Natural killer cell (primary cell): ENCODE measurements at regions not wholly inside any gene's neighbourhood (a gene's known extent, or its start where the extent isn't known, plus 50 kb on each side); places are given as distances from the start of the nearest gene placed in this dataset.

ENCODE experiments used
- ATAC-seq, 3 donors: fragments of 150-1000 bp in 2 of 3; fragments of 200-7000 bp in 1 of 3; cut with Tn5 transposase; 1 replicate in 1 of 3; 2 replicates in 2 of 3; pipeline ENCODE4 v1.10.0; 2021; ENCODE audit warnings: mild to moderate bottlenecking in 2 of 3, moderate library complexity in 2 of 3
- DNase-seq, 2 donors: peaks; one replicate each; pipeline versions ENCODE4 v3.0.0 to v3.0.0-alpha.2; 2013 to 2021; ENCODE audit warnings: mixed read lengths in 1 of 2
- H3K27ac ChIP-seq: one replicate; pipeline ENCODE4 v1.5.1; 2013; ENCODE audit warnings: mild to moderate bottlenecking, low read length
- H3K27me3 ChIP-seq: one replicate; pipeline ENCODE4 v1.6.1; 2013; ENCODE audit warnings: low read length; ENCODE audit not compliant: control insufficient read depth, insufficient read depth
- H3K36me3 ChIP-seq: one replicate; pipeline ENCODE4 v1.6.1; 2013; ENCODE audit warnings: low read length; ENCODE audit not compliant: control insufficient read depth, insufficient read depth
- H3K4me1 ChIP-seq: one replicate; pipeline ENCODE4 v1.6.1; 2013; ENCODE audit warnings: low read length; ENCODE audit not compliant: control insufficient read depth, insufficient read depth
- H3K4me3 ChIP-seq: one replicate; pipeline ENCODE4 v1.5.1; 2013; ENCODE audit warnings: low read length
- H3K9me3 ChIP-seq: one replicate; pipeline ENCODE4 v1.6.1; 2013; ENCODE audit warnings: low read length; ENCODE audit not compliant: control insufficient read depth, insufficient read depth
- H3K27ac Mint-ChIP-seq, 2 donors: one replicate each; pipeline ENCODE4 v1.8.0; 2022; ENCODE audit warnings: mild to moderate bottlenecking in 2 of 2, mixed read lengths in 2 of 2, moderate library complexity in 1 of 2
- H3K27me3 Mint-ChIP-seq, 2 donors: one replicate each; pipeline ENCODE4 v1.8.0; 2022; ENCODE audit warnings: low read depth in 2 of 2, mixed read lengths in 2 of 2
- H3K36me3 Mint-ChIP-seq: one replicate; pipeline ENCODE4 v1.8.0; 2022; ENCODE audit warnings: mixed read lengths
- H3K4me1 Mint-ChIP-seq, 2 donors: one replicate each; pipeline ENCODE4 v1.8.0; 2022; ENCODE audit warnings: mixed read lengths in 2 of 2
- H3K4me3 Mint-ChIP-seq: one replicate; pipeline ENCODE4 v1.8.0; 2022; ENCODE audit warnings: mild to moderate bottlenecking, moderate library complexity, mixed read lengths
- H3K9me3 Mint-ChIP-seq, 2 donors: one replicate each; pipeline ENCODE4 v1.8.0; 2022; ENCODE audit warnings: mixed read lengths in 2 of 2
- WGBS: methylation state at CpG from one replicate; pipeline ENCODE4 v1.1.7; 2013; ENCODE audit warnings: missing lambda C conversion rate; ENCODE audit not compliant: insufficient coverage; 5-methylcytosine and 5-hydroxymethylcytosine counted together
- intact Hi-C: fragments of 100-400 bp; cut with micrococcal nuclease; formaldehyde crosslinking; loops from one replicate; pipeline ENCODE4 v1.14.2; 2022
- TF ChIP-seq, protein P1 (sequence below): fragments of 200-600 bp; IDR thresholded peaks from one replicate; pipeline ENCODE4 v1.8.0; 2022; ENCODE audit warnings: antibody characterized with exemption

DNA sequence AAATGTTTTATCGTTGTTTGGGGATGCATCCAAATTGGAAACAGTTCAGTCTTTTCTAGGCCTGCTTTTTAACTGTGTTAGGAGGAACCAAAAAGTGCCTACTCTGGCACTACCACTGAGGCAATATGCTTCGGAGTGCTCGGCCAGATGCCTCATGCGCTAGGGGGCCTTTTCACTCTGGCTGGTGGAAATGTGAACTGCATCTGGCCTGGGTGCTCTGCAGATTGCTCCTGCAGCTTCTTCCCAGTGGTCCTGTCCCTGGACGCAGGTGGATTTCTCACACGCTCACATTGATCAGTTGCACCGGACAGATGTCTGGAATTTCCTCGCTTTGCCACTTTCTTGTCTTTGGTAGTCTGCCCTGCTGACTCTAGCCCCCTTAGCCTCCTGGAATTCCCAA, 330.2 kb upstream of the FMN2 start:
- intact Hi-C loops, result no loop called here
- no peaks in the 10 kb centered on the region for H3K36me3 ChIP-seq
- Mint-ChIP-seq H3K27me3 (peaks cover 0 to 5% of the 10 kb centered on the region in 2 donors), H3K27ac (no peak overlapping the region), H3K36me3 (no peaks in the 10 kb centered on the region), H3K9me3 (no peaks in the 10 kb centered on the region), H3K4me1 (no peaks in the 10 kb centered on the region), H3K4me3 (no peak overlapping the region)
- no peak for ATAC-seq
- WGBS, result 95% methylated on average over 8 of the region's 8 CpGs
- no peak overlapping the region for H3K27ac ChIP-seq
- no peaks in the 10 kb centered on the region for H3K27me3 ChIP-seq
- no peak for DNase-seq
- no peaks in the 10 kb centered on the region for H3K9me3 ChIP-seq
- TF ChIP-seq, protein P1, sequence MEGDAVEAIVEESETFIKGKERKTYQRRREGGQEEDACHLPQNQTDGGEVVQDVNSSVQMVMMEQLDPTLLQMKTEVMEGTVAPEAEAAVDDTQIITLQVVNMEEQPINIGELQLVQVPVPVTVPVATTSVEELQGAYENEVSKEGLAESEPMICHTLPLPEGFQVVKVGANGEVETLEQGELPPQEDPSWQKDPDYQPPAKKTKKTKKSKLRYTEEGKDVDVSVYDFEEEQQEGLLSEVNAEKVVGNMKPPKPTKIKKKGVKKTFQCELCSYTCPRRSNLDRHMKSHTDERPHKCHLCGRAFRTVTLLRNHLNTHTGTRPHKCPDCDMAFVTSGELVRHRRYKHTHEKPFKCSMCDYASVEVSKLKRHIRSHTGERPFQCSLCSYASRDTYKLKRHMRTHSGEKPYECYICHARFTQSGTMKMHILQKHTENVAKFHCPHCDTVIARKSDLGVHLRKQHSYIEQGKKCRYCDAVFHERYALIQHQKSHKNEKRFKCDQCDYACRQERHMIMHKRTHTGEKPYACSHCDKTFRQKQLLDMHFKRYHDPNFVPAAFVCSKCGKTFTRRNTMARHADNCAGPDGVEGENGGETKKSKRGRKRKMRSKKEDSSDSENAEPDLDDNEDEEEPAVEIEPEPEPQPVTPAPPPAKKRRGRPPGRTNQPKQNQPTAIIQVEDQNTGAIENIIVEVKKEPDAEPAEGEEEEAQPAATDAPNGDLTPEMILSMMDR, result no peak
- no peak overlapping the region for H3K4me3 ChIP-seq
- H3K4me1 ChIP-seq, result no peaks in the 10 kb centered on the region

- Mint-ChIP-seq H3K4me1 (no peaks in the 10 kb centered on the region), H3K27ac (no peak overlapping the region), H3K4me3 (no peak overlapping the region), H3K9me3 (no peaks in the 10 kb centered on the region), H3K27me3 (peaks cover 0 to 5% of the 10 kb centered on the region in 2 donors), H3K36me3 (no peaks in the 10 kb centered on the region)
- DNase-seq (no peak), ATAC-seq (no peak)
- no peaks in the 10 kb centered on the region for H3K4me1 ChIP-seq
- H3K27ac ChIP-seq, result no peak overlapping the region
- no peaks in the 10 kb centered on the region for H3K27me3 ChIP-seq
- H3K36me3 ChIP-seq, result no peaks in the 10 kb centered on the region
- intact Hi-C loops, result no loop called here
- no peak overlapping the region for H3K4me3 ChIP-seq
- H3K9me3 ChIP-seq, result no peaks in the 10 kb centered on the region
- TF ChIP-seq, protein P1, result no peak
- WGBS, result no CpG with 5 or more reads among the region's 1 CpG
Measured at GRCh38 chr1:239763850-239764249, 327.8 kb upstream of the FMN2 start.

GRCh38 chr1:239764546-239764945, 327.1 kb upstream of the FMN2 start:
- no peaks in the 10 kb centered on the region for H3K4me1 Mint-ChIP-seq
- ATAC-seq (no peak), DNase-seq (no peak)
- TF ChIP-seq, protein P1, result no peak
- H3K4me3 Mint-ChIP-seq, result no peak overlapping the region
- no peak overlapping the region for H3K4me3 ChIP-seq
- H3K36me3 ChIP-seq, result no peaks in the 10 kb centered on the region
- no peak overlapping the region for H3K27ac Mint-ChIP-seq
- H3K27me3 Mint-ChIP-seq, result peaks cover 0 to 5% of the 10 kb centered on the region in 2 donors
- no peaks in the 10 kb centered on the region for H3K9me3 Mint-ChIP-seq
- H3K9me3 ChIP-seq, result no peaks in the 10 kb centered on the region
- intact Hi-C loops, result no loop called here
- 100% methylated on average over 1 of the region's 2 CpGs for WGBS
- H3K27ac ChIP-seq, result no peak overlapping the region
- H3K4me1 ChIP-seq, result no peaks in the 10 kb centered on the region
- no peaks in the 10 kb centered on the region for H3K36me3 Mint-ChIP-seq
- no peaks in the 10 kb centered on the region for H3K27me3 ChIP-seq

- no peak overlapping the region for H3K27ac Mint-ChIP-seq
- peaks cover 0 to 5% of the 10 kb centered on the region in 2 donors for H3K27me3 Mint-ChIP-seq
- no peaks in the 10 kb centered on the region for H3K9me3 Mint-ChIP-seq
- no peaks in the 10 kb centered on the region for H3K36me3 Mint-ChIP-seq
- H3K4me3 ChIP-seq, result no peak overlapping the region
- H3K9me3 ChIP-seq, result no peaks in the 10 kb centered on the region
- 87% methylated on average over 5 of the region's 5 CpGs for WGBS
- no peaks in the 10 kb centered on the region for H3K4me1 Mint-ChIP-seq
- H3K27me3 ChIP-seq, result no peaks in the 10 kb centered on the region
- intact Hi-C loops, result no loop called here
- TF ChIP-seq, protein P1, result no peak
- no peaks in the 10 kb centered on the region for H3K36me3 ChIP-seq
- no peak for DNase-seq
- no peak for ATAC-seq
- no peak overlapping the region for H3K27ac ChIP-seq
- H3K4me3 Mint-ChIP-seq, result no peak overlapping the region
- H3K4me1 ChIP-seq, result no peaks in the 10 kb centered on the region
Measured at GRCh38 chr1:239765163-239765562, 326.5 kb upstream of the FMN2 start.
